Thyroid gland (tissue), 4 donors: ENCODE measurements at regions not wholly inside any gene's neighbourhood (a gene's known extent, or its start where the extent isn't known, plus 50 kb on each side); places are given as distances from the start of the nearest gene placed in this dataset.

ENCODE experiments used
- POLR2A ChIP-seq, 2 donors: fragments of 450-650 bp; IDR thresholded peaks; one replicate each; pipeline ENCODE4 v1.6.1; 2017; ENCODE audit warnings: antibody characterized with exemption in 2 of 2, mild to moderate bottlenecking in 2 of 2, moderate library complexity in 1 of 2
- TF ChIP-seq, protein P1 (sequence below), 6 experiments: fragments of 200-600 bp in 3 of 6; fragments of 450-650 bp in 3 of 6; sonication (generic) in 3 of 6; IDR thresholded peaks; one replicate each; pipeline ENCODE4 v1.5.1; 2016 to 2019; ENCODE audit warnings: antibody characterized with exemption in 6 of 6, mild to moderate bottlenecking in 2 of 6, inconsistent platforms in 1 of 6, moderate library complexity in 1 of 6

DNA sequence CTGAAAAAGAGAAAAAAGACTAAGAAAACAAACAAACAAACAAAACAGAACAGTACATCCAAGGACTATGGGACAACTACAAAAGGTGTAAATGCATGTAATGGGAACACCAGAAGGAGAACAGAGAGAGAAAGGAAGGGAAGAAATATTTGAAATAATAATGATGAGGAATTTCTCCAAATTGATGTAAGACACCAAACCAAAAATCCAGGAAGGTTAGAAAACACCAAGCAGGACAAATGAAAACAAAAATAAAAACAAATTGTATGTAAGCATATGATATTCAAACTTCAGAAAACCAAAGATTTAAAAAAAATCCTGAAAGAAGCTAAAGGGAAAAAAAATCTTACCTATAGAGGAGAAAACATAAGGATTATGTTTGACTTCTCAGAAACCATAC is 125.9 kb upstream of the ACTBL2 start:
- TF ChIP-seq, protein P1, sequence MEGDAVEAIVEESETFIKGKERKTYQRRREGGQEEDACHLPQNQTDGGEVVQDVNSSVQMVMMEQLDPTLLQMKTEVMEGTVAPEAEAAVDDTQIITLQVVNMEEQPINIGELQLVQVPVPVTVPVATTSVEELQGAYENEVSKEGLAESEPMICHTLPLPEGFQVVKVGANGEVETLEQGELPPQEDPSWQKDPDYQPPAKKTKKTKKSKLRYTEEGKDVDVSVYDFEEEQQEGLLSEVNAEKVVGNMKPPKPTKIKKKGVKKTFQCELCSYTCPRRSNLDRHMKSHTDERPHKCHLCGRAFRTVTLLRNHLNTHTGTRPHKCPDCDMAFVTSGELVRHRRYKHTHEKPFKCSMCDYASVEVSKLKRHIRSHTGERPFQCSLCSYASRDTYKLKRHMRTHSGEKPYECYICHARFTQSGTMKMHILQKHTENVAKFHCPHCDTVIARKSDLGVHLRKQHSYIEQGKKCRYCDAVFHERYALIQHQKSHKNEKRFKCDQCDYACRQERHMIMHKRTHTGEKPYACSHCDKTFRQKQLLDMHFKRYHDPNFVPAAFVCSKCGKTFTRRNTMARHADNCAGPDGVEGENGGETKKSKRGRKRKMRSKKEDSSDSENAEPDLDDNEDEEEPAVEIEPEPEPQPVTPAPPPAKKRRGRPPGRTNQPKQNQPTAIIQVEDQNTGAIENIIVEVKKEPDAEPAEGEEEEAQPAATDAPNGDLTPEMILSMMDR (IDR thresholded peaks at IDR 0.05), result no peak
- TF ChIP-seq POLR2A (IDR thresholded peaks at IDR 0.05), result no peak
